ENCODE measurements at regions not wholly inside any gene's neighbourhood (a gene's known extent, or its start where the extent isn't known, plus 50 kb on each side); places are given as distances from the start of the nearest gene placed in this dataset.
A peak's percentile ranks its signal among the peaks of the same experiment; 100 is the strongest.

DNA sequence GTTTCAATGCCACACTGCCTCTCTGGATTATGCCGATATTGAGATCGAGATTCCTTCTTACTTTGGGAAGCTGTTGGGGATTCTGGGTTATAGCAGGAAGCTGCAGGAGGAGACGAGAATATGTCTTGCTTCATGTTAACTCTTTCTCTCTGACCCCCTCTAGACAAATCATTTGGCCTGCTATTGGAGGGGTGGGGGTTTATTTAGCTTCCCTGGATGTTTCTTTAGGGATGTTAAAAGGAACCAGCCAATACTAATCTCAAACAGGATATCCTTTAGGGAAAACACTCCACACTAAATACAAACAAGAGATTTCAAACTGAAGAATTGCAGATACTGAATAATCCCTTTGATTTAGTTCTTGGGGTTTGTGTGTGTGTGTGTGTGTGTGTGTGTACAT is 102.6 kb downstream of the TMEM100 start:
- Histone ChIP-seq H3K9ac (no peak overlapping the region), H3K27me3 (no peaks in the 10 kb centered on the region), H3K4me1 (0 out of 2 replicates have a peak, but pooled peaks cover 5% of the 10 kb centered on the region), H3K36me3 (no peaks in the 10 kb centered on the region), H3K9me3 (peaks cover 7% of the 10 kb centered on the region; the same call in 1 of the 2 replicates), H3K4me2 (no peak overlapping the region), H3K27ac (no peak overlapping the region), H3K4me3 (no peak overlapping the region), H4K20me1 (no peaks in the 10 kb centered on the region)
- no peak for TF ChIP-seq Cebpa-rat (IDR thresholded peaks at IDR 0.05)

DNA sequence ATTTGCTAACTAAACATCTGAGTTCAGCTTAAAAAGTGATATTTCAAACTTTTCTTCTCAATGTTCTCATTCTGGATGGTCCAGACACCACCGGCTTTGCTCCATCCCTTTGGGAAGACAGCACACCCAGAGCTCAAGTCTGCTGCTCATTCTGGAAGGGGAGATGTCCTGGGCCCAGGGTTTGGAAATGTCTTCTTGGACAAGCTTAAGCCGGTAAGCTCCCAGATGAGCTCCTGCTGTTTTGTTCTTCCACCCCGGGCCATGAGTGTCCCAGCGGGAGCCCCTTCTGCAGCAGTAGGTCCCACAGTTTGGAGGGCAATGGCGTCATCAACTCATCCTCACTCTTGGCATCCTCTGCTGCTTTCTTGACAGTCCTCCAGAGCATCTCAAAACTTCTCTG is 105.2 kb downstream of the TMEM100 start:
- no peaks in the 10 kb centered on the region for H3K36me3 ChIP-seq
- peaks cover 5% of the 10 kb centered on the region; the same call in 1 of the 2 replicates for H3K9me3 ChIP-seq
- TF ChIP-seq Cebpa-rat (IDR thresholded peaks at IDR 0.05), result no peak
- H3K27me3 ChIP-seq, result no peaks in the 10 kb centered on the region
- H3K4me3 ChIP-seq, result no peak overlapping the region
- H3K4me1 ChIP-seq, result no peaks in the 10 kb centered on the region
- H4K20me1 ChIP-seq, result no peaks in the 10 kb centered on the region
- H3K4me2 ChIP-seq, result no peak overlapping the region
- no peak overlapping the region for H3K27ac ChIP-seq
- H3K9ac ChIP-seq, result no peak overlapping the region

DNA sequence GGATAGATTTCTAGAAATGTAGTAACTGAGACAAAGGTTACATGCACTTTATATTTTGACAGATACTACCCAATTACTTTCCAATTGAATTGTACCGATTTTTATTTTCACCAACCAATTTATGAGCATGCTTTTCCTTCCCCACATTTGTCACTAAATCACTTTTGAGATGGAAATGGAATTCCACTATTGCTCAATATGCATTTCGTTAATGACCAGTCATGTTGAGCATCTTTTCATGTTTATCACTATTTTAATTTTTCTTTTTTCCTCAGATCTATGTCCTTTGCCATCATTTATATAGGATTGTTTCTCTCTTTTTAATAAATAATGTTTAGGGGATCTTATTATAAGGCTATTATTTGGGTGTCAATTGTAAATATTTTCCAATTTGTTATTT is 102.8 kb upstream of the SMIM36 start:
- peaks cover 24% of the 10 kb centered on the region for H3K4me1 ChIP-seq
- H3K27me3 ChIP-seq, result no peaks in the 10 kb centered on the region
- no peaks in the 10 kb centered on the region for H3K36me3 ChIP-seq
- TF ChIP-seq Cebpa-rat (IDR thresholded peaks at IDR 0.05), result no peak
- H4K20me1 ChIP-seq, result no peaks in the 10 kb centered on the region
- H3K4me2 ChIP-seq, result no peak overlapping the region
- H3K9ac ChIP-seq, result no peak overlapping the region
- H3K9me3 ChIP-seq, result no peaks in the 10 kb centered on the region
- H3K27ac ChIP-seq, result no peak overlapping the region
- H3K4me3 ChIP-seq, result no peak overlapping the region

DNA sequence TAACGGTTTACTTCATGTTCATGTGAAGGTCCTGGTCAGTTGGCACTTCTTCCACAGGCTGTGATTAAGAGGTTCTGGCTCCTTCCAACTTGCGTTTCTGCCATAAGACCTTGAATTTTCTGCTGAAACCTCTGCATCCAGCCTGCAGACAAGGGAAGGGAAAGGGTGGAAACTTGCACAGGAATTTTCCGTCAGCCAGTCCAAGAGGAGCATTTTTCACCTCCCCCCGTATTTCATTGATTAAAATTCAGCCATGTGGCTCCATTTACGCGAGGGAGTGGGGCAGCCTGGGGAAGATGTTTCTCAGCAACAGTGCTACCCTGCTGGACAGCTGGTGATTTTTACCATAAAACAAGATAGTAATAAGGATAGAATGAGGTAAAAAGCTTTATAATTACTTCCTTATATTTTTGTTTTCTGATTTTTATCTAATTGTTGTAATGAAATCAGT is 101.5 kb upstream of the SMIM36 start:
- Histone ChIP-seq H3K4me2 (no peak overlapping the region), H3K4me3 (no peak overlapping the region), H3K4me1 (peaks cover 31% of the 10 kb centered on the region), H3K27me3 (no peaks in the 10 kb centered on the region), H4K20me1 (no peaks in the 10 kb centered on the region), H3K9ac (no peak overlapping the region), H3K27ac (no peak overlapping the region), H3K36me3 (no peaks in the 10 kb centered on the region), H3K9me3 (no peaks in the 10 kb centered on the region)
- TF ChIP-seq Cebpa-rat (IDR thresholded peaks at IDR 0.05), result no peak

DNA sequence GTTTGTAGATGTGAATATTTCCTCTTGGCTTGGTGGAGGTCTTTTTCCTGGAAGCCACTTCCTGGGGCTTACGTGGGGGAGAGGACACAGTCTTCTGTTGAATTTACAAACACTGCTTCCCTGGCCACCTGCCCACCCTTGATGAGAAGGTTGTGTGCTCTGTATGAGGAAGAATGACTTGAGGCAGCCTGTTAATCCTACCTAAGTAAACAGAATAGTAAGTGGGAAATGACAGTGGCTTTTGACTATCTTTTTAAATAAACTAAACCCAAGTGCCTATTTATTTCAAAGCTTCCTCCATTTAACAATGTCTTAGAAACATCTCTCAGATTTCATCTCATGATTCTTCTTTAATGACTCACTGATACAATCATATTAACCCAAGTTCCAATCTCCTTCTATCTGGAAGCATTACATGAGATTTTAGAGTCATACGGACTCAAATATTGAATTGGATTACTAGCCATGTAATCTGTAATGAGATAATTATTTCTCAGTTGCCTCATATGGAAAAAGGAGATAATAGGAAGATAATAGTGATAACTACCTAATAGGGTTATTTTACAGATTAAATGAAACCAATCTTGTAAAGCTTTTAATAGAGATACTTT is 96.6 kb upstream of the SMIM36 start:
- no peak overlapping the region for H3K9ac ChIP-seq
- H3K36me3 ChIP-seq, result no peaks in the 10 kb centered on the region
- H4K20me1 ChIP-seq, result no peaks in the 10 kb centered on the region
- peaks cover 65% of the 10 kb centered on the region for H3K4me1 ChIP-seq
- no peaks in the 10 kb centered on the region for H3K9me3 ChIP-seq
- H3K4me2 ChIP-seq, result 0 out of 2 replicates have a peak overlapping the region, but pooled peaks have one; percentile 25
- no peaks in the 10 kb centered on the region for H3K27me3 ChIP-seq
- TF ChIP-seq Cebpa-rat (IDR thresholded peaks at IDR 0.05), result no peak
- H3K4me3 ChIP-seq, result no peak overlapping the region
- no peak overlapping the region for H3K27ac ChIP-seq

DNA sequence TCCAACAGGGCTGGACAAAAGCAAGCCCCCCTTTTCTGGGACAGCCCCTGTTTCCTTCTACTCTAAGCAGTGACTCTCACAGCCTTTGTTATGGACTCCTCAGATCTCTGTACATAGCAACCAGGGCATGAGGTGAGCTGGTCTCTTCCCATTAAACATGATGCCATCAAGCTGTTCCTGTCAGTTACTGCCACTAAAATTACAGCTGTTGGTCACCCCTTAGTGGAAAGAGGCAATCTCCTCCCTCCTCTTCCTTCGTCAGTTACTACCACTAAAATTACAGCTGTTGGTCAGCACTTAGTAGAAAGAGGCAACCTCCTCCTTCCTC is 95.2 kb upstream of the SMIM36 start:
- Histone ChIP-seq H3K36me3 (no peaks in the 10 kb centered on the region), H3K4me1 (peaks cover 72% of the 10 kb centered on the region), H3K4me3 (no peak overlapping the region), H3K9me3 (no peaks in the 10 kb centered on the region), H3K9ac (no peak overlapping the region), H3K27me3 (no peaks in the 10 kb centered on the region), H4K20me1 (no peaks in the 10 kb centered on the region), H3K27ac (peak overlapping the region; percentile 36; the same call in 1 of the 2 replicates), H3K4me2 (peak overlapping the region; percentile 25)
- no peak for TF ChIP-seq Cebpa-rat (IDR thresholded peaks at IDR 0.05)

DNA sequence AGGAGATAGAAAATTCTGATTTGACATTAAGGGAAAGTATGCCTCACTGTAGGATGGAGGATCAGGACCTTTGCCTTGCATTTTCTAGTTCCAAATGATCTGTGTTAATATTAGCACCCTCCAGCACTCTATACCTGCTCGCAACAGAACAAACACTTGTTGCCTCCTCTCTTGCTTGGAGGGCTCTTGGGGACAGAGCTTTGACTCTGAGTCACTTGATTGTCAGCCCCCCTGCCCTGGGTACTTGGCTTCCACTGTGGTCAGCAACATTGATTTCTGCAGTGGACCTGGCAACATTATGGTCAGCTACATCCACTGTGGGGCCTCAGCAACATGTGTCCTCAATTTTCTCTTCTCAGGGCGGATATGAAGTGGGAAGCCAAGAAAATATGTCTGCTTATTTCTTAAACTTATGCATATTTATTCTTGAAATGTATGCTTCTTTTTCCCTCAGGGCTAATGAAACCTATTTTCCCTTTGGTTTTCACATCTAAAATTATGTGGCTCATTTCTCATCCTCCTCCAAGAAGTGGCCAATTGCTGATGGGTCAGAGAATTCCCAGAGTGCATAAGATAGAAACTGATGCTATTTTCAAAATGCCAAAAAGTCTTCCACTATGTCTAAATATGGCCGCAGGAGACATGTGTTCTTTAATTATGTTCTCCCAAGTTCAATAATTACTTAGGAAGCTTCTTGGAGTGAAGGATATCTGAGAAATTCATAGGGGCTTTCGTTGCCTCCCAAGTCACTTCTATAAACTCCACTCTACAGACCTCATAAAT is 94.6 kb upstream of the SMIM36 start:
- H3K27me3 ChIP-seq, result no peaks in the 10 kb centered on the region
- no peak for TF ChIP-seq Cebpa-rat (IDR thresholded peaks at IDR 0.05)
- no peaks in the 10 kb centered on the region for H3K9me3 ChIP-seq
- peak overlapping the region; percentile 36; the same call in 1 of the 2 replicates for H3K27ac ChIP-seq
- H3K36me3 ChIP-seq, result no peaks in the 10 kb centered on the region
- peaks cover 67% of the 10 kb centered on the region for H3K4me1 ChIP-seq
- peak overlapping the region; percentile 25 for H3K4me2 ChIP-seq
- H3K9ac ChIP-seq, result no peak overlapping the region
- H3K4me3 ChIP-seq, result no peak overlapping the region
- H4K20me1 ChIP-seq, result no peaks in the 10 kb centered on the region

DNA sequence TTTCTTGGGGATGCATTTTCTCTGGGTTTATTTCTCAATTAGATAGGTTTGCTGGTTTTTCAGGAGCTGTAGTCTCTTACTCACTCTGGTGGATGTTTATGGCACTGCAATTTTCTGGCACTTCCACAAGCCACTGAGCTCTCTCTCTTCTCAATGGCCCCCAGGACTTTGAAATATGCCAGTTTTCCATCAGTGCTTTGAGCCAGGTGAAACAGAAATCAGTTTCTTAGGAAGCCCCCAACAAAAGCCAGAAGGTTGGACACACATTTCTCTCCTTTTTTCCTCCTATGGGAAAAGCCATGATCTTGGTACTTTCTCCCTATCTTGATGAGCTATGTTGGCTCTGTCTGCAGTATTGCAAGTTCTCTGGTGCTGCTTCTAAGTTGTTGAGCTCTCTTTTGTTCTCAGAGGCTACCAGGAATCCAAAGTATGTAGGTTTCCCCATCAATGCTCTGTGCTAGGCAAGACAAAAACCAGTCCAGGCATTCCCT is 90.7 kb upstream of the SMIM36 start:
- Histone ChIP-seq H4K20me1 (no peaks in the 10 kb centered on the region), H3K4me2 (0 out of 2 replicates have a peak overlapping the region, but pooled peaks have one; percentile 8), H3K27ac (no peak overlapping the region)

DNA sequence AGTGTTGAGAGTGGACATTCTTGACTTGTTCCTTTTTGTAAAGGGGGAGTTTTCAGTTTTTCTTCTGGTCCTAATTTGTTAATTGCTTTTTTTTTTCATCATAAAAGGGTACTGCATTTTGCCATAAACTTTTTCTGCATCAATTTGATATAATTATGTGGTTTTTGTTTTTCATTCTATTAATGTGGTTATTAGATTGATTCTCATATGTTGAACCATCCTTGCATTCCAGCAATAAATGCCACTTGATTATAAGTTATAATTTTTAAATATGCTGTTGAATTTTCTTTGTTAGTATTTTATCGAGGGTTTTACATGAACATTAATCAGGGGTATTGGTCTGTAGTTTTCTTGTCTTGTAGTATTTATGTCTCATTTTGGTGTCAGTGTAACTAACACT is 87.2 kb upstream of the SMIM36 start:
- H4K20me1 ChIP-seq, result no peaks in the 10 kb centered on the region
- H3K9ac ChIP-seq, result no peak overlapping the region
- H3K4me3 ChIP-seq, result no peak overlapping the region
- H3K36me3 ChIP-seq, result no peaks in the 10 kb centered on the region
- H3K4me1 ChIP-seq, result peaks cover 21% of the 10 kb centered on the region
- TF ChIP-seq Cebpa-rat (IDR thresholded peaks at IDR 0.05), result no peak
- H3K27me3 ChIP-seq, result no peaks in the 10 kb centered on the region
- peaks cover 25% of the 10 kb centered on the region for H3K9me3 ChIP-seq
- H3K27ac ChIP-seq, result no peak overlapping the region
- H3K4me2 ChIP-seq, result no peak overlapping the region

More for the DNA sequence above, 90.7 kb upstream of the SMIM36 start:
- no peak for TF ChIP-seq Cebpa-rat (IDR thresholded peaks at IDR 0.05)
- peaks cover 16% of the 10 kb centered on the region for H3K9me3 ChIP-seq
- H3K4me1 ChIP-seq, result peaks cover 34% of the 10 kb centered on the region
- no peaks in the 10 kb centered on the region for H3K27me3 ChIP-seq
- H3K4me3 ChIP-seq, result no peak overlapping the region
- no peaks in the 10 kb centered on the region for H3K36me3 ChIP-seq
- H3K9ac ChIP-seq, result no peak overlapping the region

All from BLaER1 (cell line).